Peyer's patch (tissue), 4 donors: ENCODE measurements at regions not wholly inside any gene's neighbourhood (a gene's known extent, or its start where the extent isn't known, plus 50 kb on each side); places are given as distances from the start of the nearest gene placed in this dataset.

ENCODE experiments used
- DNase-seq, 3 donors: peaks; one replicate each; pipeline ENCODE4 v3.0.0-alpha.2; 2017 to 2019
- H3K27ac ChIP-seq, 4 donors: fragments of 200-600 bp; sonication (generic); one replicate each; pipeline ENCODE4 v1.5.1; 2016 to 2019
- H3K27me3 ChIP-seq, 2 donors: fragments of 200-600 bp; sonication (generic); one replicate each; pipeline ENCODE4 v1.5.1; 2019
- H3K36me3 ChIP-seq, 3 donors: fragments of 200-600 bp; sonication (generic); one replicate each; pipeline ENCODE4 v1.5.1; 2016 to 2019
- H3K4me1 ChIP-seq, 4 donors: fragments of 200-600 bp; sonication (generic); one replicate each; pipeline ENCODE4 v1.5.1; 2016 to 2019
- H3K4me3 ChIP-seq, 4 donors: fragments of 200-600 bp; sonication (generic); 1 replicate in 3 of 4; 2 replicates in 1 of 4; pipeline ENCODE4 v1.5.1; 2016 to 2019; ENCODE audit warnings: mild to moderate bottlenecking in 1 of 4
- H3K9me3 ChIP-seq, 4 donors: fragments of 200-600 bp; sonication (generic); one replicate each; pipeline ENCODE4 v1.5.1; 2016 to 2019; ENCODE audit warnings: mild to moderate bottlenecking in 1 of 4
- CTCF ChIP-seq, 6 experiments: fragments of 450-650 bp in 4 of 6; fragments of 200-600 bp in 2 of 6; sonication (generic) in 1 of 6; IDR thresholded peaks; one replicate each; pipeline ENCODE4 v1.5.1; 2017 to 2019; ENCODE audit warnings: antibody characterized with exemption in 6 of 6, mild to moderate bottlenecking in 3 of 6, moderate library complexity in 1 of 6
- POLR2A ChIP-seq, 2 donors: fragments of 450-650 bp; IDR thresholded peaks; one replicate each; pipeline ENCODE4 v1.5.1; 2017; ENCODE audit warnings: antibody characterized with exemption in 2 of 2, mild to moderate bottlenecking in 2 of 2, moderate library complexity in 2 of 2

- H3K4me1 ChIP-seq, result no peaks in the 10 kb centered on the region
- no peak overlapping the region for H3K4me3 ChIP-seq
- no peak for DNase-seq
- no peaks in the 10 kb centered on the region for H3K27me3 ChIP-seq
- TF ChIP-seq CTCF (IDR thresholded peaks at IDR 0.05) (no peak), POLR2A (IDR thresholded peaks at IDR 0.05) (no peak)
- no peaks in the 10 kb centered on the region for H3K36me3 ChIP-seq
- H3K27ac ChIP-seq, result no peak overlapping the region
- H3K9me3 ChIP-seq, result no peaks in the 10 kb centered on the region
These were observed 245.7 kb downstream of the PSAT1 start for GRCh38 chr9:78542491-78543181.

- no peaks in the 10 kb centered on the region for H3K9me3 ChIP-seq
- no peaks in the 10 kb centered on the region for H3K36me3 ChIP-seq
- TF ChIP-seq POLR2A (IDR thresholded peaks at IDR 0.05), result no peak
- TF ChIP-seq CTCF (IDR thresholded peaks at IDR 0.05), result no peak
- no peak overlapping the region for H3K27ac ChIP-seq
- H3K4me3 ChIP-seq, result no peak overlapping the region
- no peaks in the 10 kb centered on the region for H3K4me1 ChIP-seq
- no peak for DNase-seq
- H3K27me3 ChIP-seq, result no peaks in the 10 kb centered on the region
These were observed 246.4 kb downstream of the PSAT1 start for GRCh38 chr9:78543353-78543752.

- H3K4me1 ChIP-seq, result no peaks in the 10 kb centered on the region
- no peaks in the 10 kb centered on the region for H3K36me3 ChIP-seq
- H3K27me3 ChIP-seq, result no peaks in the 10 kb centered on the region
- no peak overlapping the region for H3K27ac ChIP-seq
- H3K9me3 ChIP-seq, result no peaks in the 10 kb centered on the region
- TF ChIP-seq CTCF (IDR thresholded peaks at IDR 0.05) (no peak), POLR2A (IDR thresholded peaks at IDR 0.05) (no peak)
- DNase-seq, result no peak
- H3K4me3 ChIP-seq, result no peak overlapping the region
These were observed 247.3 kb downstream of the PSAT1 start for GRCh38 chr9:78544230-78544629.

- Histone ChIP-seq H3K9me3 (no peaks in the 10 kb centered on the region), H3K27me3 (no peaks in the 10 kb centered on the region), H3K4me1 (no peaks in the 10 kb centered on the region), H3K27ac (no peak overlapping the region), H3K36me3 (no peaks in the 10 kb centered on the region), H3K4me3 (no peak overlapping the region)
- TF ChIP-seq POLR2A (IDR thresholded peaks at IDR 0.05), result no peak
- no peak for TF ChIP-seq CTCF (IDR thresholded peaks at IDR 0.05)
- DNase-seq, result no peak
These were observed 250.9 kb downstream of the PSAT1 start for GRCh38 chr9:78547831-78548230.

GRCh38 chr9:78548670-78549069 lies 251.7 kb downstream of the PSAT1 start:
- H3K36me3 ChIP-seq, result no peaks in the 10 kb centered on the region
- no peaks in the 10 kb centered on the region for H3K27me3 ChIP-seq
- H3K4me3 ChIP-seq, result no peak overlapping the region
- no peak overlapping the region for H3K27ac ChIP-seq
- no peaks in the 10 kb centered on the region for H3K4me1 ChIP-seq
- no peaks in the 10 kb centered on the region for H3K9me3 ChIP-seq
- no peak for TF ChIP-seq POLR2A (IDR thresholded peaks at IDR 0.05)
- DNase-seq, result no peak

- no peak for DNase-seq
- Histone ChIP-seq H3K27ac (no peak overlapping the region), H3K4me3 (no peak overlapping the region), H3K27me3 (no peaks in the 10 kb centered on the region), H3K36me3 (no peaks in the 10 kb centered on the region), H3K4me1 (no peaks in the 10 kb centered on the region), H3K9me3 (no peaks in the 10 kb centered on the region)
- TF ChIP-seq POLR2A (IDR thresholded peaks at IDR 0.05) (no peak), CTCF (IDR thresholded peaks at IDR 0.05) (no peak)
These were observed 252.8 kb downstream of the PSAT1 start for GRCh38 chr9:78549711-78550110.
